SK-N-MC (cell line): ENCODE measurements at regions not wholly inside any gene's neighbourhood (a gene's known extent, or its start where the extent isn't known, plus 50 kb on each side); places are given as distances from the start of the nearest gene placed in this dataset.

Experiments used
- DNase-seq: peaks from one replicate; pipeline ENCODE4 v3.0.0-alpha.2; 2011; ENCODE audit warnings: low read depth, low spot score
- H3K27ac ChIP-seq: fragments of 200-600 bp; sonication (generic); 2 replicates; pipeline ENCODE4 v1.5.1; 2016; ENCODE audit warnings: mixed run types
- H3K36me3 ChIP-seq: fragments of 200-600 bp; sonication (generic); 2 replicates; pipeline ENCODE4 v1.6.1; 2017; ENCODE audit warnings: antibody characterized with exemption, low read length, mixed read lengths; ENCODE audit not compliant: insufficient read depth
- H3K4me3 ChIP-seq: fragments of 200-600 bp; sonication (generic); 2 replicates; pipeline ENCODE4 v1.5.1; 2016
- H3K9ac ChIP-seq: fragments of 200-600 bp; sonication (generic); 2 replicates; pipeline ENCODE4 v1.8.0; 2017; ENCODE audit warnings: mixed run types, mixed read lengths; ENCODE audit not compliant: insufficient read length
- H3K9me3 ChIP-seq: fragments of 200-600 bp; sonication (generic); 2 replicates; pipeline ENCODE4 v1.6.1; 2017; ENCODE audit warnings: low read depth, mild to moderate bottlenecking, antibody characterized with exemption, low read length, moderate library complexity, mixed read lengths
- EZH2 ChIP-seq: fragments of 200-600 bp; sonication (generic); IDR thresholded peaks from one replicate; pipeline ENCODE4 v1.6.1; 2017; ENCODE audit warnings: antibody characterized with exemption
- FOXP2 ChIP-seq: optimal IDR thresholded peaks from 2 replicates; pipeline ENCODE3; 2011; ENCODE audit warnings: mild to moderate bottlenecking, moderate library complexity; ENCODE audit not compliant: insufficient read depth; ENCODE audit errors: extremely low read length, control extremely low read depth
- POLR2AphosphoS5 ChIP-seq: IDR thresholded peaks from 2 replicates; pipeline ENCODE4 v1.6.1; 2012; ENCODE audit warnings: mild to moderate bottlenecking, low read depth, low read length, borderline replicate concordance

GRCh38 chr10:44164251-44164956 is 220.5 kb downstream of the CXCL12 start:
- no peak for TF ChIP-seq FOXP2
- TF ChIP-seq EZH2 = no peak
- no peak overlapping the region for H3K27ac ChIP-seq
- H3K9me3 ChIP-seq = no peaks in the 10 kb centered on the region
- H3K36me3 ChIP-seq = no peaks in the 10 kb centered on the region
- no peak overlapping the region for H3K9ac ChIP-seq
- H3K4me3 ChIP-seq = no peak overlapping the region
- DNase-seq = no peak

GRCh38 chr10:44161184-44161583 is 223.7 kb downstream of the CXCL12 start:
- no peak overlapping the region for H3K4me3 ChIP-seq
- DNase-seq = no peak
- no peaks in the 10 kb centered on the region for H3K9me3 ChIP-seq
- no peaks in the 10 kb centered on the region for H3K36me3 ChIP-seq
- no peak for TF ChIP-seq POLR2AphosphoS5
- TF ChIP-seq EZH2 = no peak
- no peak for TF ChIP-seq FOXP2
- H3K27ac ChIP-seq = no peak overlapping the region
- H3K9ac ChIP-seq = no peak overlapping the region

GRCh38 chr10:44157574-44157973 is 227.3 kb downstream of the CXCL12 start:
- TF ChIP-seq POLR2AphosphoS5 (no peak), FOXP2 (no peak), EZH2 (no peak)
- Histone ChIP-seq H3K4me3 (no peak overlapping the region), H3K27ac (no peak overlapping the region), H3K9me3 (no peaks in the 10 kb centered on the region), H3K36me3 (no peaks in the 10 kb centered on the region), H3K9ac (no peak overlapping the region)
- no peak for DNase-seq

GRCh38 chr10:44154956-44155355 is 229.9 kb downstream of the CXCL12 start:
- Histone ChIP-seq H3K4me3 (no peak overlapping the region), H3K27ac (no peak overlapping the region), H3K9ac (no peak overlapping the region), H3K9me3 (no peaks in the 10 kb centered on the region), H3K36me3 (no peaks in the 10 kb centered on the region)
- no peak for TF ChIP-seq FOXP2
- TF ChIP-seq POLR2AphosphoS5 = no peak
- TF ChIP-seq EZH2 = no peak
- no peak for DNase-seq

- no peak overlapping the region for H3K4me3 ChIP-seq
- no peak overlapping the region for H3K27ac ChIP-seq
- H3K9me3 ChIP-seq = no peaks in the 10 kb centered on the region
- H3K36me3 ChIP-seq = no peaks in the 10 kb centered on the region
- peak; percentile 14 for DNase-seq
- no peak for TF ChIP-seq FOXP2
- no peak for TF ChIP-seq EZH2
- TF ChIP-seq POLR2AphosphoS5 = no peak
- H3K9ac ChIP-seq = no peak overlapping the region
Observed at GRCh38 chr10:44153918-44154670, 230.8 kb downstream of the CXCL12 start.

GRCh38 chr10:44143556-44143955 is 241.3 kb downstream of the CXCL12 start:
- no peak for DNase-seq
- Histone ChIP-seq H3K36me3 (no peaks in the 10 kb centered on the region), H3K4me3 (no peak overlapping the region), H3K27ac (no peak overlapping the region), H3K9ac (no peak overlapping the region), H3K9me3 (no peaks in the 10 kb centered on the region)
- no peak for TF ChIP-seq EZH2
- no peak for TF ChIP-seq FOXP2
- TF ChIP-seq POLR2AphosphoS5 = no peak

- TF ChIP-seq FOXP2 (no peak), POLR2AphosphoS5 (no peak), EZH2 (no peak)
- no peak overlapping the region for H3K9ac ChIP-seq
- no peak overlapping the region for H3K27ac ChIP-seq
- no peaks in the 10 kb centered on the region for H3K36me3 ChIP-seq
- H3K9me3 ChIP-seq = no peaks in the 10 kb centered on the region
- H3K4me3 ChIP-seq = no peak overlapping the region
- DNase-seq = no peak
Observed at GRCh38 chr10:44132361-44133289, 252.3 kb downstream of the CXCL12 start.

GRCh38 chr10:44126291-44126717 is 258.6 kb downstream of the CXCL12 start:
- Histone ChIP-seq H3K9me3 (no peaks in the 10 kb centered on the region), H3K27ac (no peak overlapping the region), H3K9ac (no peak overlapping the region), H3K36me3 (no peaks in the 10 kb centered on the region), H3K4me3 (no peak overlapping the region)
- no peak for DNase-seq
- TF ChIP-seq POLR2AphosphoS5 (no peak), EZH2 (no peak), FOXP2 (no peak)
